Stimulated activated CD4-positive, alpha-beta T cell treated with anti-CD3 and anti-CD28 coated beads, Interleukin-4, amount 100 ng/mL, for 48 hours (primary cell): ENCODE measurements at regions not wholly inside any gene's neighbourhood (a gene's known extent, or its start where the extent isn't known, plus 50 kb on each side); places are given as distances from the start of the nearest gene placed in this dataset.

Source experiments
- DNase-seq, 2 donors: peaks; one replicate each; pipeline ENCODE4 v3.0.0-alpha.2; 2020; ENCODE audit warnings: low read depth in 2 of 2

DNA sequence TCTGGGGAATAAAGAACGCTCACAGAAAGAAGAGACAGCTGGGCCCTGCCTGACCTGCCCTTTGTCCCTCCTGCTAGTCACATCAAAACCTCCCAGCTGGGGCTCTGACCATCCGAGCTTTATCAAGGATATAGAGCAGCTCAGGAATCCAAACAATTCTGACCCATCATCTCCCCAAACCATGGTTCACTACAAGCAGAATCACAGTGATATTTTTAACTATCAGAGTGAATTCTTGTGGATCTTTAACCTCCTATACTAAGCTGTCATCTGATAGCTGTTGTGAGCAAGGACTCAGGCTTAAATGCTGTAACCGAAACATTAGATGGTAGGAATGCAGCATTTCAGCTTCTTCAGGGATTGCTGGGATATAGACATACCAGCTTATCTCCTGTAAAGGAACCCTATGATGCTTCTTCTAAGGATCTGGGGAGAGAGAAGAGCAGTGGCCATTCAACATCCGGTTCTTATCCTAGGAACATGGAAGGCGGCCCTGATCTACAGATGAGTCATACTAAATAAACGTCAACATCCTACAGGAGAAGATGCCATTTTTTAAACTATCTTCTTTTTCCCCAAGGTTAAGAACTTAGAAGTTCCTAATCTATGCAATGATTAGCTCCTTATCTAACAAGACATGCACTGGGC, 84.7 kb upstream of the AKIP1 start:
- DNase-seq = no peak

- DNase-seq = no peak
Measured at GRCh38 chr11:8826901-8827560, 84.0 kb upstream of the AKIP1 start.

DNA sequence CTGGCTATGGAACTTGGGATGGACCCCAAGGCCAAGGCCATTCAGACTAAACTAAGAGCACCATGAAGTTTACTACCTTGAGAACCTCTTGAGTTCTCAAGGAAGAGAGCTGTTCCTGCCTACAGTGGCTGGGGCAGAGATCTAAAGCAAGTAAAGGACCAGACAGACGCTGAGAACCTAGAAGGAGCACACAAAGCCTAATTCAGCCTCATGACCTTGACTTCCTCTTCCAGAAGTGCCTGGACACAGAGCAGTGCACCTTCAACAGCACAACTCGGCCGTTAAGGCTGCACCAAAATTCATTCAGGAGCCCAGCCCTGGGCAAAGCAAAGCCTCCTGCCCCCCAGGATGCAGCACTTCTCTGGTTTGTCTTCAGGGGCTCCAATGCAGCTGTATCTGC, 82.9 kb upstream of the AKIP1 start:
- DNase-seq = no peak

GRCh38 chr11:8828580-8829361, 82.2 kb upstream of the AKIP1 start:
- no peak for DNase-seq

DNA sequence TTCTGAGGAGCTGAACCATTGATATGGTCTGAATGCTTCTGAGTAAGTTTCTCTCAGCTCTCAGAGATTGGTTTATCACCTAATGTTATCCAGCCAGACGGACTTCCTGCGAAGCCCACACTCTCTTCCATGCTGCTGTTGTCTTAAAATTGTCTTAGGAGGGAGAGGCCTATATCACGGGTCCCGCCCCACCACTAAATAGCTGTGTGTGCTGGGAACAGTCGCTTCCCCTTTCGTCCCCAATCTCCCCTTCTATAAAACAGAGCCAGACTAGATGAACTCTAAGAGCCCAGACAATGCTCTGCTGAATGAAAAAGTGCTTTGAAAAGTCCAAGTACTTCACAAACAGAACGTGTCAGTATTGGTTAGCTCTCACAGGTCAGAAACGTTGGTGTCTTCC, 81.4 kb upstream of the AKIP1 start:
- no peak for DNase-seq

DNA sequence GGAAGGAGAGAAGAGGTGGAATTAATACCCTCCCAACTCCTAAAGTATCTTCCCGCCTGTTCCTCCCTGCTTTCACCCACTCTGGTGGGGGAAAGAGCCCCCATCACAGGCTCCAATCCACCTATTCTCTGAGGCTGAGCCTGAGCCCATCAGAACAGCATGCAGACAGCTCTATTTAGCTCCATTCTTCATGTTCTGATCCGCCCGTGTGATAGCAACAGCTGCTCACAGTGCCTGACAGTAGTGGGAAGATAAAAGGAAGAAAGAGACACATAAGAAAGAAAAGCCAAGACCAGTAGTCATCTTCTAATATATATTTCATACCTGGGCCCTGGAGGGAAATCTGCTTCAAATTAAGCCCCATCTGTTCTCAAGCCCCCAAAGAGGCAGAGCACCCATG, 80.3 kb upstream of the AKIP1 start:
- DNase-seq = no peak

GRCh38 chr11:8831861-8832260, 79.1 kb upstream of the AKIP1 start:
- no peak for DNase-seq

DNA sequence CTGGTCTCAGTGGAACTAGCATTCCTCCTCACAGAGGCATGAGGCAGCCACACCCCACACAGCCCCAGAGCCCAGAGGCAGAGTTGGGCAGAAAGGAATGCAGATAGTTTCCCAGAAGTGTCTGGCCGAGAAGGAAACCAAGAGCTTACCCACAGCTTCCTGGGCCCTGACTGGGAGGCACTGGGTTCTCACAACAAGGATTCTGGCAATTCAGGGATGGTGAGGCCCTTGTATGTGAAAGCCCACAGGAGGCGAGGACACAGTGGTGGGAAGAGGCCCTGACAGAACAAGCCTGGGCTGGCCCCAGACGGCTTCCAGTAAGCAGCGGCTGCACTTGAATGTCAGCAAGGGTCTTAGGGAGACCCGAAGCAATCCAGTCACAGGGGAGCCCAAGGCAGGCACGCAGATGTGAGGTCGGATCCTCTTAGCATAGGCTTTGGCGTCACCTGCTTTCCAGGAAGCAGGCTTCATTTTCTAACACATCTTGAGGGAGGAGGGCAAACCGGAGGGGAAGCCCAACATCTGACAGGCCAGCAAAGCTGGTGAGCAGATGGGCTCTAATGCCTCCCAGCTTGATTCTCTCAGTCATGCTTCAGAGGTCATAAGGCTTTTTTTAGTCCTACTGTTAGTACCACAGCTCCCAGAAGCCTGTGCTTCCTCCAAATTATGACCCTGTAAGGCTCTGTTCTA, 78.3 kb upstream of the AKIP1 start:
- no peak for DNase-seq

DNA sequence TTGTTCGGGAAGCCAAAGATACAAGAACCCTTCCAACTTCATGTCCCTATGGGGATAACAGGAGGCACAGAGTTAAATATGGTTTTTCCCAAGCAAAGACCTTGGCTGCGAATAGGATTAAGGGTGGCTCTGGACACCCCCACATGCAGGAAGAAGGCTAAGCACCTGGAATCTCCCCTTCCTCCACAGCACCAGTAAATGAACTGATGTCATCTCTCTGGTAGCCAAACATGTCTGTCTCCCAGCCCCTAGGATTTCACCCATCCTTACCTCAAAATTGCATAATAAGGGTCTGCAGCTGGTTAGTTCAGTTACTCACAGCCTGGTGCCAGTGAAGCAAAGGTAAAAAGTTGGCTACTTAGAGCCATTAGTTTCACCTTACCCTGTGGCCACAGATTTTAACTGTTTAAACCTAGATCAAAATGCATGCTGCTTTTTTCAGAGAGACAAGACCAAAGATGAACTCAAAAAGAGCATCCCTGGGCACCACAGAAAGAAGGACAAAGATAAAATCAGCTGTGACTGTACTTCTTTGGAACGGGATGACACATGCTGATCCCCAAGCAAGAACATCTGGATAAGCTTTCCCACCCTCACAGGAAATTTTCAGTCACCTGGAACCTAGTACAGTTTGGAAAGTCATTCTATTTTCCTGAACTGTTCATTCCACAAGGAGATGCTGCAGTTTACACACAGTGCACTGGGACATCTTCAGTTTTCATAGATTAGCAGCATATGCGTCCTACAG, 77.2 kb upstream of the AKIP1 start:
- DNase-seq = no peak

DNA sequence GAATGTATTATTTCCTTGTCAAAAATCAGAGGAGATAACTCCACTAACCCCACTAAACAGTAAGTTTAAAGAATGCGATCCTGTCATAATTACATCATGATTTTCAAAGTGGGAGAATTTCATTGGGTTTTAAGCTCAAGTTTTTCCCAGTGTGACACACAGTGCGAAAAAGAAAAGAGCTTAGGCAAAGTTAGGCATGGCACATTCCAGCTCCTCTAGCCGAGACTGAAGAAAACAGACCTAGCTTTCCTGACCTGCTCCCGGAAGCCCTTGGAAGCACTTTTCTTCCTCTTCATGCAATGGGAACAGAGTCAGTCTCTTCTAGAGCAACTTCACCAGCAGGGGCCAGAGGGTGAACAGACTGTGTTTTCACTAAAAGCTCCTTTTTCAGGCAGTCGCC, 76.6 kb upstream of the AKIP1 start:
- DNase-seq = no peak

- DNase-seq = no peak
Measured at GRCh38 chr11:8838248-8838647, 72.7 kb upstream of the AKIP1 start.

- DNase-seq = no peak
Measured at GRCh38 chr11:8839306-8839956, 71.6 kb upstream of the AKIP1 start.

- peak in 1 of 2 donors; percentile 20 for DNase-seq
Measured at GRCh38 chr11:8839957-8840945, 70.7 kb upstream of the AKIP1 start.

GRCh38 chr11:8841899-8842298, 69.1 kb upstream of the AKIP1 start:
- DNase-seq = no peak

- no peak for DNase-seq
Measured at GRCh38 chr11:8858808-8859207, 52.2 kb upstream of the AKIP1 start.
